ENCODE measurements at regions not wholly inside any gene's neighbourhood (a gene's known extent, or its start where the extent isn't known, plus 50 kb on each side); places are given as distances from the start of the nearest gene placed in this dataset.
"Not testable (repeated sequence)": the region's sequence is repeated elsewhere in the genome, so short reads cannot be mapped to it uniquely, and the experiment has no call there.

DNA sequence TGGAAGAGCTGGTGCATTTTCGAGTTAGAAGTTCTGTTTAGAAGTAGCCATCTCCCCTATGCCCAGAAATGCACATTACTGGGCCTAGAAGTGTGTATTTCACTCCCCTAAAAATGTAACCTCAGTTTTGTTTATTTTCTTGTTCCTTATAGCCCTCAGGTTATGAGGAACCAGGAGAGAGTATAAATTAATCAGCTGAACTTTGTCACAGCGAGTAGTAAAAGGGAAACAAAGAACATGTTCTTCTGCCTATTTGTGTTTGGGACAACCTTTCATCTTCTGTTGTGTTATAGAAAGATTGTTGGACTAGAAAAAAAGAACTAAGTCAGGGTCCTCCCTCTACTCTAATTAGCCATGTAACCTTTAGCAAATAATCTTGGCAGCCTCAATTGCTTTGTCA lies 160.5 kb upstream of the PDE4B start:
- Histone ChIP-seq H3K36me3 (ENCODE audit: insufficient read depth, low read length) (no peaks in the 10 kb centered on the region), H3K9me3 (ENCODE audit: low read length) (no peaks in the 10 kb centered on the region), H3K4me3 (ENCODE audit: low read depth, low read length, poor library complexity, severe bottlenecking) (no peak overlapping the region), H3K27me3 (ENCODE audit: insufficient read depth, low read length) (no peaks in the 10 kb centered on the region), H3K4me2 (ENCODE audit: low read length) (no peak overlapping the region), H3K79me2 (ENCODE audit: insufficient read depth, low read length) (no peaks in the 10 kb centered on the region), H3K4me1 (ENCODE audit: insufficient read depth, low read length, severe bottlenecking) (no peaks in the 10 kb centered on the region), H3F3A (ENCODE audit: insufficient read depth, low read length) (no peaks in the 10 kb centered on the region), H2AFZ (ENCODE audit: low read length) (no peak overlapping the region), H3K9ac (ENCODE audit: low read length) (no peak overlapping the region), H4K20me1 (ENCODE audit: insufficient read depth, low read length) (no peaks in the 10 kb centered on the region), H3K27ac (ENCODE audit: low read depth, low read length, poor library complexity, severe bottlenecking) (no peak overlapping the region), H3K9me2 (ENCODE audit: low read depth, low read length) (no peaks in the 10 kb centered on the region)
- no peak for TF ChIP-seq EZH2 (IDR thresholded peaks at IDR 0.05; ENCODE audit: borderline replicate concordance, low read length)
- no peak for TF ChIP-seq CTCF (IDR thresholded peaks at IDR 0.05; ENCODE audit: low read length)

DNA sequence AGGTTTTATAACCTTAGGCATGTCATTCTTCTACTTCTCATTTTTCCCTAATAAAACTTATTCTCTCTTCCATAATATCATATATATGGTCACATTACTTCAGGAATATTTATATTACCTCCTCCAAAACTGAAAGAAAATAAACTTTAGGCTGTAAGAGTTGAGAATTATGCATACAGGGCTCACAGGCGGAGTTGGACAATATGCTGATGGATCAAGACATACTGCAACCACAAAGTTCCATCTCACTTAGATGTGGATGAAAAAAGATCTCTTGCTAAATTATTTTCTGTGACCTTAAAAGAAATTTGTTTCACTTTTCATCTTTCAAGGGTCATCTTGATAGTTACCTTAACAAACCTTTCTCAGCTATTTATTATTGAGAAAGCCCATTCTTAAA lies 152.6 kb upstream of the PDE4B start:
- H3K36me3 ChIP-seq (ENCODE audit: insufficient read depth, low read length): no peaks in the 10 kb centered on the region
- no peaks in the 10 kb centered on the region for H3K9me2 ChIP-seq (ENCODE audit: low read depth, low read length)
- no peak overlapping the region for H3K4me3 ChIP-seq (ENCODE audit: low read depth, low read length, poor library complexity, severe bottlenecking)
- H3K27me3 ChIP-seq (ENCODE audit: insufficient read depth, low read length): no peaks in the 10 kb centered on the region
- no peak overlapping the region for H3K9ac ChIP-seq (ENCODE audit: low read length)
- H3K9me3 ChIP-seq (ENCODE audit: low read length): no peaks in the 10 kb centered on the region
- no peaks in the 10 kb centered on the region for H3F3A ChIP-seq (ENCODE audit: insufficient read depth, low read length)
- H4K20me1 ChIP-seq (ENCODE audit: insufficient read depth, low read length): no peaks in the 10 kb centered on the region
- no peaks in the 10 kb centered on the region for H3K4me1 ChIP-seq (ENCODE audit: insufficient read depth, low read length, severe bottlenecking)
- H3K79me2 ChIP-seq (ENCODE audit: insufficient read depth, low read length): no peaks in the 10 kb centered on the region
- no peak overlapping the region for H3K4me2 ChIP-seq (ENCODE audit: low read length)
- no peak overlapping the region for H3K27ac ChIP-seq (ENCODE audit: low read depth, low read length, poor library complexity, severe bottlenecking)
- TF ChIP-seq CTCF (IDR thresholded peaks at IDR 0.05; ENCODE audit: low read length): no peak
- TF ChIP-seq EZH2 (IDR thresholded peaks at IDR 0.05; ENCODE audit: borderline replicate concordance, low read length): no peak
- no peak overlapping the region for H2AFZ ChIP-seq (ENCODE audit: low read length)

DNA sequence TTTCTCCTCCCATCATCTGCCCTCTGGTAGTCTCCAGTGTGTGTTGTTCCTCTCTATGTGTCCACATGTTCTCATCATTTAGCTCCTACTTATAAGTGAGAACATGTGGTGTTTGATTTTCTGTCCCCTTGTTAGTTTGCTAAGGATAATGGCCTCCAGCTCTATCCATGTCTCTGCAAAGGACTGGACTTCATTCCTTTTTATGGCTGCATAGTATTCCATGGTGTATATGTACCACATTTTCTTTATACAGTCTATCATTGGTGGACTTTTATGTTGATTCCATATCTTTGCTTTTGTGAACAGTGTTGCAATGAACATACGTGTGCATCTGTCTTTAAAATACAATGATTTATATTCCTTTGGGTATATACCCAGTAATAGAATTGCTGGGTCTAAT lies 143.5 kb upstream of the PDE4B start:
- H2AFZ ChIP-seq (ENCODE audit: low read length); H3K79me2 ChIP-seq (ENCODE audit: insufficient read depth, low read length); H4K20me1 ChIP-seq (ENCODE audit: insufficient read depth, low read length); H3K9me2 ChIP-seq (ENCODE audit: low read depth, low read length); H3K9me3 ChIP-seq (ENCODE audit: low read length); H3F3A ChIP-seq (ENCODE audit: insufficient read depth, low read length); H3K4me1 ChIP-seq (ENCODE audit: insufficient read depth, low read length, severe bottlenecking); H3K27me3 ChIP-seq (ENCODE audit: insufficient read depth, low read length); H3K9ac ChIP-seq (ENCODE audit: low read length); H3K4me3 ChIP-seq (ENCODE audit: low read depth, low read length, poor library complexity, severe bottlenecking); H3K27ac ChIP-seq (ENCODE audit: low read depth, low read length, poor library complexity, severe bottlenecking); H3K36me3 ChIP-seq (ENCODE audit: insufficient read depth, low read length); H3K4me2 ChIP-seq (ENCODE audit: low read length): not testable (repeated sequence)

- Histone ChIP-seq H3K27me3 (ENCODE audit: insufficient read depth, low read length) (no peaks in the 10 kb centered on the region), H3K4me3 (ENCODE audit: low read depth, low read length, poor library complexity, severe bottlenecking) (no peak overlapping the region), H3K9me2 (ENCODE audit: low read depth, low read length) (no peaks in the 10 kb centered on the region), H3K4me2 (ENCODE audit: low read length) (no peak overlapping the region), H3K79me2 (ENCODE audit: insufficient read depth, low read length) (no peaks in the 10 kb centered on the region), H3K36me3 (ENCODE audit: insufficient read depth, low read length) (no peaks in the 10 kb centered on the region), H3K27ac (ENCODE audit: low read depth, low read length, poor library complexity, severe bottlenecking) (no peak overlapping the region), H3K9ac (ENCODE audit: low read length) (no peak overlapping the region), H3K4me1 (ENCODE audit: insufficient read depth, low read length, severe bottlenecking) (no peaks in the 10 kb centered on the region), H4K20me1 (ENCODE audit: insufficient read depth, low read length) (no peaks in the 10 kb centered on the region), H2AFZ (ENCODE audit: low read length) (no peak overlapping the region), H3K9me3 (ENCODE audit: low read length) (no peaks in the 10 kb centered on the region), H3F3A (ENCODE audit: insufficient read depth, low read length) (no peaks in the 10 kb centered on the region)
- no peak for TF ChIP-seq EZH2 (IDR thresholded peaks at IDR 0.05; ENCODE audit: borderline replicate concordance, low read length)
These were observed 142.0 kb upstream of the PDE4B start for GRCh38 chr1:65650682-65651081.

DNA sequence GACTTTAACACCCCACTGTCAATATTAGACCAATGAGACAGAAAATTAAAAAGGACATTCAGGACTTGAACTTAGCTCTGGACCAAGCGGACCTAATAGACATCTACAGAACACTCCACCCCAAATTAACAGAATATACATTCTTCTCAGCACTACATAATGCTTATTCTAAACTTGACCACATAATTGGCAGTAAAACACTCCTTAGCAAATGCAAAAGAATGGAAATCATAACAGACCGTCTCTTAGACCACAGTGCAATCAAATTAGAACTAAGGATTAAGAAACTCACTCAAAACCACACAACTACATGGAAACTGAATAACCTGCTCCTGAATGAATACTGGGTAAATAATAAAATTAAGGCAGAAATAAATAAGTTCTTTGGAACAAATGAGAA lies 138.2 kb upstream of the PDE4B start:
- not testable (repeated sequence) for H3K4me1 ChIP-seq (ENCODE audit: insufficient read depth, low read length, severe bottlenecking); H3K79me2 ChIP-seq (ENCODE audit: insufficient read depth, low read length); H3K9ac ChIP-seq (ENCODE audit: low read length); H3K9me2 ChIP-seq (ENCODE audit: low read depth, low read length); H3K36me3 ChIP-seq (ENCODE audit: insufficient read depth, low read length); H2AFZ ChIP-seq (ENCODE audit: low read length); H4K20me1 ChIP-seq (ENCODE audit: insufficient read depth, low read length); H3K4me2 ChIP-seq (ENCODE audit: low read length); H3K4me3 ChIP-seq (ENCODE audit: low read depth, low read length, poor library complexity, severe bottlenecking); H3K27ac ChIP-seq (ENCODE audit: low read depth, low read length, poor library complexity, severe bottlenecking); H3K9me3 ChIP-seq (ENCODE audit: low read length); H3F3A ChIP-seq (ENCODE audit: insufficient read depth, low read length); H3K27me3 ChIP-seq (ENCODE audit: insufficient read depth, low read length)

DNA sequence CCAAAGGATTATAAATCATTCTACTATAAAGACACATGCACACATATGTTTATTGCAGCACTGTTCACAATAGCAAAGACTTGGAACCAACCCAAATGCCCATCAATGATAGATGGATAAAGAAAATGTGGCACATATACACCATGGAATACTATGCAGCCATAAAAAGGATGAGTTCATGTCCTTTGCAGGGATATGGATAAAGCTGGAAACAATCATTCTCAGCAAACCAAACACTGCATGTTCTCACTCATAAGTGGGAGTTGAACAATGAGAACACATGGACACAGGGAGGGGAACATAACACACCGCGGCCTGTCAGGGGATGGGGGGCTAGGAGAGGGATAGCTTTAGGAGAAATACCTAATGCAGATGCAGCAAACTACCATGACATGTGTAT lies 135.1 kb upstream of the PDE4B start:
- H3K9me3 ChIP-seq (ENCODE audit: low read length); H3K9ac ChIP-seq (ENCODE audit: low read length); H3K4me3 ChIP-seq (ENCODE audit: low read depth, low read length, poor library complexity, severe bottlenecking); H3K27me3 ChIP-seq (ENCODE audit: insufficient read depth, low read length); H3K4me2 ChIP-seq (ENCODE audit: low read length); H3K27ac ChIP-seq (ENCODE audit: low read depth, low read length, poor library complexity, severe bottlenecking); H2AFZ ChIP-seq (ENCODE audit: low read length); H3K9me2 ChIP-seq (ENCODE audit: low read depth, low read length); H3K36me3 ChIP-seq (ENCODE audit: insufficient read depth, low read length); H3F3A ChIP-seq (ENCODE audit: insufficient read depth, low read length); H3K4me1 ChIP-seq (ENCODE audit: insufficient read depth, low read length, severe bottlenecking); H4K20me1 ChIP-seq (ENCODE audit: insufficient read depth, low read length); H3K79me2 ChIP-seq (ENCODE audit: insufficient read depth, low read length): not testable (repeated sequence)
